Activated CD4-positive, alpha-beta T cell treated with anti-CD3 and anti-CD28 coated beads for 36 hours (primary cell): ENCODE measurements at regions not wholly inside any gene's neighbourhood (a gene's known extent, or its start where the extent isn't known, plus 50 kb on each side); places are given as distances from the start of the nearest gene placed in this dataset.

ENCODE experiments used
- ATAC-seq: fragments of 200-7000 bp; cut with Tn5 transposase; one replicate; pipeline ENCODE4 v1.10.0; 2021; ENCODE audit warnings: mild to moderate bottlenecking, moderate library complexity
- CTCF ChIA-PET: fragments of 350-600 bp; sonication (Branson Sonifier 250); formaldehyde crosslinking; loops from one replicate; lab custom pipeline; 2021; ENCODE audit warnings: antibody characterized with exemption; lab: Charles Lee
- POLR2A ChIA-PET: fragments of 350-600 bp; sonication (Branson Sonifier 250); formaldehyde crosslinking; loops from one replicate; lab custom pipeline; 2021; ENCODE audit warnings: antibody characterized with exemption, inconsistent platforms; lab: Charles Lee
- DNase-seq: peaks from one replicate; pipeline ENCODE4 v3.0.0-alpha.2; 2020
- H3K27ac Mint-ChIP-seq: one replicate; pipeline ENCODE4 v1.8.0; 2021; ENCODE audit warnings: mixed read lengths
- H3K27me3 Mint-ChIP-seq: one replicate; pipeline ENCODE4 v1.8.0; 2021; ENCODE audit warnings: mixed read lengths
- H3K36me3 Mint-ChIP-seq: one replicate; pipeline ENCODE4 v1.8.0; 2021; ENCODE audit warnings: low read depth, mixed read lengths
- H3K4me1 Mint-ChIP-seq: one replicate; pipeline ENCODE4 v1.8.0; 2021; ENCODE audit warnings: mixed read lengths
- H3K4me3 Mint-ChIP-seq: one replicate; pipeline ENCODE4 v1.8.0; 2021; ENCODE audit warnings: mild to moderate bottlenecking, moderate library complexity, mixed read lengths
- H3K9me3 Mint-ChIP-seq: one replicate; pipeline ENCODE4 v1.8.0; 2021; ENCODE audit warnings: low read depth, mixed read lengths
- intact Hi-C, 2 experiments: fragments of 100-400 bp; cut with DNase I in 1 of 2; cut with micrococcal nuclease in 1 of 2; formaldehyde crosslinking; loops; one replicate each; pipeline versions ENCODE4 v1.14.2 to v1.15.1; 2022 to 2024; cut with DNase I, micrococcal nuclease

DNA sequence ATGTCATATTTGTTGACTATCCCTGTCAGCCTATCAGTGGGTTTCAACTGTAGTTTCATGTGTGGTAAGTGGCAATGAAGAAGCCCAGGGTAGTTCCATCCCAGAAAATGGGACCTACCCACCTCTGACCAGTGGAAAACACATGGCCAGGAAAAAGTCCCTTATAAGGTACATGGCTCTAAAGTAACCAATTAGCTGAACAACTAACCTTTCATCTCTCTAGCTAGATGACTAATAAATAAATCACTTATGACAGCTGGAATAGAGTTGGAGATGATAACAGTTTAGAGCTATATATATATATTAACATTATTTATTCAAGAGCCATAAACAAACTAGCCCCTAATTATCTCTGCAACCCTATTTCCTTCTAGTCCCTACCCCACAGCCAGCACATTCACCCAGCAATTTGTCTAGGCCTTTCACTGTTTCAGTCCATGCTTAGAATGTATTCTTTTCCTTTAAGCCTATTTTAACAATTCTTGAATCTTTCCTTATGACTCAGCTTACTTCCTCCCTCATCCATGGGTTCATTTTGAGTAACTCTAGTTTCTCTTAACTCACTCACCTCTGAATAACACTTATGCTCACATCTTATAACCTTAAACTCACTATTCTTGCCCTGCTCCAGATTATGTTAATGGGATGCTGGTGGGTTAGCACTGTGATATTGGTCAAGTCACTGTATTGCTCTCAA, 83.7 kb downstream of the TNFSF18 start:
- no peak overlapping the region for H3K4me3 Mint-ChIP-seq
- intact Hi-C loops = loop anchor here (1.0 to 5.0 kb wide), 6 partner anchors 73 to 221 kb away; no protein-coding TSS in a partner anchor
- ChIA-PET POLR2A (interaction anchor here (0.7 to 1.0 kb wide), 3 partner anchors 72 to 1053 kb away, joined by 3 to 5 read pairs (median 3); no protein-coding TSS in a partner anchor), CTCF (interaction anchor here (1.3 to 1.9 kb wide), 2 partner anchors 222 to 225 kb away, joined by 4 to 10 read pairs; no protein-coding TSS in a partner anchor)
- peaks cover 2% of the 10 kb centered on the region for H3K27me3 Mint-ChIP-seq
- peak; percentile 8 for DNase-seq
- ATAC-seq = peak; percentile 84
- H3K27ac Mint-ChIP-seq = no peak overlapping the region
- no peaks in the 10 kb centered on the region for H3K36me3 Mint-ChIP-seq
- H3K4me1 Mint-ChIP-seq = peaks cover 17% of the 10 kb centered on the region
- no peaks in the 10 kb centered on the region for H3K9me3 Mint-ChIP-seq

DNA sequence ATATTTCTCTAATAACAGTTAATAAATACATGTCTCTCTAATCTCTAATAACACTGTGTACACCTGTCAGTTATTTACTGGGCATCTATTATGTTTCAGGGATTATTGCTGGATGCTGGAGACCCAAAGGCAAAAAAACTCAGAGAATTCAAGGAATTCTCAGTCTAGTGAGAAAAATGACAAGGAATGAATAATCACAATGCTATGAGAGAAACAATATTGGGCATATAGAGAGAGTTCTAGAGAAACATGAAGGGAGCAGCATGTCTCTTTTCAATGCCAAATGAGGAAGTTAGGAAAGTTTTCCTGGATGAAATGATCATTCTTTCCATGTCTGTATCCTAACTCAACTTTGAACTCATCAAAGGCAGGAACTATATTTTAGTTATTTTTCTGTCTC, 82.8 kb downstream of the TNFSF18 start:
- H3K9me3 Mint-ChIP-seq = no peaks in the 10 kb centered on the region
- POLR2A ChIA-PET = no interaction called here
- CTCF ChIA-PET = interaction anchor here (1.3 kb wide), 1 partner anchor 226 kb away, joined by 4 read pairs; no protein-coding TSS in a partner anchor
- no peak overlapping the region for H3K4me3 Mint-ChIP-seq
- DNase-seq (no peak), ATAC-seq (no peak)
- no peaks in the 10 kb centered on the region for H3K36me3 Mint-ChIP-seq
- intact Hi-C loops = loop anchor here (1.0 to 5.0 kb wide), 6 partner anchors 74 to 222 kb away; no protein-coding TSS in a partner anchor
- no peak overlapping the region for H3K27ac Mint-ChIP-seq
- H3K4me1 Mint-ChIP-seq = peaks cover 17% of the 10 kb centered on the region
- no peaks in the 10 kb centered on the region for H3K27me3 Mint-ChIP-seq

DNA sequence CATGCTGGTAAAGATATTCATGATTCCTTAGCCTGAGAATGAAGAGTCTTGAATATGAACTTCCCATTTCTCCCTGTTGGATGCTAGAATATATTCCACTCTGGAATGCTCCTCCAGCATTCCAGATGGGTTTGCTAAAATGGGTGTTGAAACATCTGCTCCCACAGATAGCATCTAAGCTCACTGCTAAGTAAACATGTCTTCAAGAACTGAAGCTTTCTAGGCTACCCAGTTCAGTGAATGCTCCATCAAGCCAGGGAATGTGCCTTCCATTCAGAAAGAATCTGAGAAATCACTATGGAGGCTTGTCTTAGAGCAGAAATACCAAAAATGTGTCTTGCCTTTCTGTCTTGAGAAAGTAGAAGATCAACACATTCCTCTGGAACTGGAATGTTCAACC, 81.1 kb downstream of the TNFSF18 start:
- Mint-ChIP-seq H3K27me3 (no peaks in the 10 kb centered on the region), H3K4me1 (peaks cover 17% of the 10 kb centered on the region), H3K36me3 (no peaks in the 10 kb centered on the region), H3K27ac (no peak overlapping the region), H3K9me3 (no peaks in the 10 kb centered on the region), H3K4me3 (no peak overlapping the region)
- ChIA-PET CTCF (no interaction called here), POLR2A (no interaction called here)
- DNase-seq (no peak), ATAC-seq (no peak)
- intact Hi-C loops = loop anchor here (5.0 kb wide), 2 partner anchors 77 to 222 kb away; no protein-coding TSS in a partner anchor

DNA sequence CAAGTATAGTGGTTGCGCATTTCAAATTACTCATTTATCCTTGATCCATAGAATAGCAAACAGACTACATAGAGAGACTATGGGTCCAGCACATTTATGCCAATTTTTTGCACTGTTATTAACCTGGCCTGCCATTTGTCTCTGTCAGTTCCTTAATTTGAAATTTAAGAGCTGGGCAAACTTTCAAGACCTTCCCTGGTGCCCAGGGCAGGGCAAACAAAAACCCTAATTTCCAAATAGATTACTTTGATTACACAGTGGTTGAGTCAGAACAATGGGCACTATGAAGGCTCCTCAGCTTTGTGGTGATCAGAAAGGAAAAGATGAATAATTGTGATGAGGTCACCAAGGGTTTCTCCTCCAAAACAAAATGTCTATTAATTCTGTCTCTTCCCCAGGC, 80.6 kb downstream of the TNFSF18 start:
- DNase-seq (no peak), ATAC-seq (peak; percentile 27)
- CTCF ChIA-PET = interaction anchor here (1.6 kb wide), 1 partner anchor 228 kb away, joined by 4 read pairs; no protein-coding TSS in a partner anchor
- H3K27me3 Mint-ChIP-seq = no peaks in the 10 kb centered on the region
- H3K4me3 Mint-ChIP-seq = no peak overlapping the region
- intact Hi-C loops = no loop called here
- no peaks in the 10 kb centered on the region for H3K9me3 Mint-ChIP-seq
- POLR2A ChIA-PET = no interaction called here
- no peak overlapping the region for H3K27ac Mint-ChIP-seq
- no peaks in the 10 kb centered on the region for H3K36me3 Mint-ChIP-seq
- peaks cover 17% of the 10 kb centered on the region for H3K4me1 Mint-ChIP-seq

DNA sequence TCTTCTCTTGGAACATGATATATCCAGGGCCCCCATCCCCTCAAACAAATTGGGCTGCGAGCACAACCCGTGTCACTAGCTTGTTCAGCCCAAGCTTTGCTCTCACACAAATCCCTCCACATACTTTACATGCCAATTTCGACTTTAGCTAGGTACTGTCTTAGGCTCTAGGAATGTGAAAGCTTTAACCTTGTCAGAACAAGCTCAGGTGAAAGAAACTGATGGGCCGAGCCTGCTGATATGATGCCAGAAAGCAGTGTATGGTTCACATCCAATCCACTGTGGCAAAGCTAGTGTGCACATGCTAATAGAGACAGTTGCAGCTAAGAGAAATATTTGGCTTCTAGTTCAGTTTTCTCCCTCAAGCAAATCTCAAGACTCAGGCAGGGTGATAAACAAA, 79.5 kb downstream of the TNFSF18 start:
- intact Hi-C loops = no loop called here
- H3K9me3 Mint-ChIP-seq = no peaks in the 10 kb centered on the region
- no peak overlapping the region for H3K4me3 Mint-ChIP-seq
- ChIA-PET CTCF (interaction anchor here (0.8 to 1.6 kb wide), 2 partner anchors 13 to 229 kb away, joined by 3 to 4 read pairs; no protein-coding TSS in a partner anchor), POLR2A (no interaction called here)
- no peak overlapping the region for H3K27ac Mint-ChIP-seq
- DNase-seq (no peak), ATAC-seq (no peak)
- peaks cover 17% of the 10 kb centered on the region for H3K4me1 Mint-ChIP-seq
- no peaks in the 10 kb centered on the region for H3K36me3 Mint-ChIP-seq
- no peaks in the 10 kb centered on the region for H3K27me3 Mint-ChIP-seq

DNA sequence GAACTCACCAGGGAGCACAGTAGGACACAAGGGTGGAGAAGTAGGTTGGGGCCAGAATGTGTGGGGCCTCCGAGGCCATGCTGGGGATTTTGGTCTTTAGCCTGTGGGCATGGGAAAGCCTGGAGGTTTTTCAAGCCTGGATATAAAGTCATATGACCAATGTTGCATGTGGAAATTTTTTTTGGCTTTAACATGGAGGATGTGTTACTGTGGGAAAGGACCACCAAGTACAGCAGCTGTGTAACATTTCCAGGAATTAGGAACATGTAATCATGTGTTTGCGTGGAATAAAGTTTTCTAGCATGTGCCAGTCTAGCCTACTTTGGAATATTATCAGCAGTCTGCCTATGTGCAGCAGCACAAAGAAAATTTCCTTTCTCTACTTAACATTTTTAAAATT, 78.5 kb downstream of the TNFSF18 start:
- DNase-seq (no peak), ATAC-seq (no peak)
- H3K36me3 Mint-ChIP-seq = no peaks in the 10 kb centered on the region
- H3K9me3 Mint-ChIP-seq = no peaks in the 10 kb centered on the region
- H3K27me3 Mint-ChIP-seq = no peaks in the 10 kb centered on the region
- intact Hi-C loops = no loop called here
- ChIA-PET CTCF (interaction anchor here (0.6 to 1.1 kb wide), 3 partner anchors 24 to 177 kb away, joined by 3 read pairs; no protein-coding TSS in a partner anchor), POLR2A (no interaction called here)
- no peak overlapping the region for H3K4me3 Mint-ChIP-seq
- H3K4me1 Mint-ChIP-seq = peaks cover 10% of the 10 kb centered on the region
- no peak overlapping the region for H3K27ac Mint-ChIP-seq

DNA sequence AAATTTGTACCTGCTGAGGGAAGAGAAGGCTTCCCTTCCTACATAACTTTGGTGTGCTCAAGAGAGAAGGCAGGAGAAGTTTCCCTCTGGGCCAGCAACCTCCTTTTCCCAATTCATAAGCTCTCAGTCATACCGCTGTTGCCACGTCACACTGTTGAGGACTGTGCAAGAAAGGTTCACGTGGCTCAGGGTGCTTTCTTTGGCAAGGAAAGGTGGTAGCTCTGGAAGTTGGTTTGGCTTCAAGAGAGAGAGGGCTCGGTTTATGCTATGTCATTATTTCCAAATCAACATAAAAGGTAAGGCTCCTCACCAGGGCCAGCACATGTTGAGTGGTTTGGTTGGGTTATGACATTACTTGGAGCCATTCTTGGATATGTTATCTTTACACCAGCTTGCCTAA, 77.3 kb downstream of the TNFSF18 start:
- ChIA-PET CTCF (interaction anchor here (0.7 to 0.8 kb wide), 2 partner anchors 9 to 174 kb away, joined by 3 read pairs; no protein-coding TSS in a partner anchor), POLR2A (no interaction called here)
- no peak overlapping the region for H3K4me3 Mint-ChIP-seq
- no peak for ATAC-seq
- no peak for DNase-seq
- intact Hi-C loops = no loop called here
- no peak overlapping the region for H3K27ac Mint-ChIP-seq
- H3K4me1 Mint-ChIP-seq = peaks cover 5% of the 10 kb centered on the region
- no peaks in the 10 kb centered on the region for H3K36me3 Mint-ChIP-seq
- no peaks in the 10 kb centered on the region for H3K9me3 Mint-ChIP-seq
- H3K27me3 Mint-ChIP-seq = no peaks in the 10 kb centered on the region

DNA sequence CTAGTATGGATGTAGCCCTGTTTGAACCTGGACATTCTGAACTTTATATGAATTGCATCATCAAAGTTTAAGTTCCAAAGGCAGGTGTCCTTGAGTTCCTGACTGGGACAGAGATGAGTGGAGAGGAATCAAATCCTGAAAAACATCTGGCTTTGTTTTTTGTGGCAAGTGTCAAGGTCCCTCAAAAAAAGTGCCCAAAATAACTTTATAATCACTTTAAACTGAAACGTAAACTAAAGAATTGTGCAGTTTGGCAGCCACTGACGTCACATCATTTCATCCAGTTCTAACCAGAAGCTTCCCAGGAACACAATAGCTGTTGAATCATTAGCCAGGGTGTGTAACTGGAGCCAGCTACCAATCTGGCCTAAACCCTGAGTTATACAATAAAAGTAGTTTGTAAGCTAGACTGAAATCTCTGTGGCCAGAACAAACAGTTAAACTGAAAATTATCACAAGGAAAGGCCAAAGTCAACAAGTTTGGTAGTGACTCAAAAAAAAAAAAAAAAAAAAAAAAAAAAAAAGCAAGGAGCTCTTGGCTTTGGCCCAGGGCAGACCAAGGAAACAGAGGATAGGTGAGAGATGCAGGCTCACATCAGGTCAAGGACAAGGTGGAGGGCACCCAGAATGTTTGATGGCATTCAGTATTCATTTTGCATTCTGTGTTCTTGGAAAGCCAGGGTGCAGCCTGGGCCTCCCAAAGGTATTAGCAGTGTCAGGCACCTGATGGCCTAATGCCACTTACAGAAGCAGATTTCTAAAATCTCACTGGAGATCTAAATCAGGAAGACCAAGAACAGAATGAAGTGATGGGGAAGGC, 74.3 kb downstream of the TNFSF18 start:
- ChIA-PET POLR2A (no interaction called here), CTCF (no interaction called here)
- ATAC-seq (no peak), DNase-seq (no peak)
- Mint-ChIP-seq H3K9me3 (no peaks in the 10 kb centered on the region), H3K27me3 (no peaks in the 10 kb centered on the region), H3K4me3 (no peak overlapping the region), H3K27ac (no peak overlapping the region), H3K4me1 (no peaks in the 10 kb centered on the region), H3K36me3 (no peaks in the 10 kb centered on the region)
- intact Hi-C loops = no loop called here

DNA sequence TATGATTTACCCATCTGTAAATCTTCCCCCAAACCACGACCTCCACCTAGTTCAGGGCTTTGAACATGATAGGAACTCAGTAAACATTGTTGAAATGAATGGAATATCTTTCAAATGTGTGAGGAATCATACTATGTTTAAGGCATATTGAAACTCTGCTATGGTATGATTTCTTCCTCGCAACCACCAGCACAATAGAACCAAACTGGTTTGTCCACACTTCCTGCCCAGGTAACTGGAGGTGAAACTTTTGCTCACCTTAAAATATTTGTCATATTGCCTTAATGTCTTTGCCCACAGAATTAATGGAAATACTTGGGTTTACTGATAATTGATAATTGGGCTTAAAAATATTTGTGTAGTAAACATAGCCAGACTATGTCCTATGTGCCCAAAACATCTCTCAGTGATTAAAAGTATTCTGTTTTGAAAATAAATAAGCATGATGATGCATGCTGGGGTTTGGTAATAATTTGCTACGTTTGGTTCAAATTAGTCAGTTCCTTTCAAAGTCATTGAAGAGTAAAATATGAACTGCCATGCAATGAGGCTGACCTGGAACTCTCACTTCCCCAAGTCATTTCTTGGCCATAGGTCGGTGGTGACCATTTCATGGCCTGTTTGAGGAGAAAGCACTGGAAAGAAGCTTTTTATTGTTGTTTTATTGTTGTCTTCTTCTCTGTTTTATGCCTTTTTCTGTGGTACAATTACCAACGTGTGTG, 73.3 kb downstream of the TNFSF18 start:
- intact Hi-C loops = no loop called here
- H3K4me1 Mint-ChIP-seq = no peaks in the 10 kb centered on the region
- DNase-seq = no peak
- ChIA-PET POLR2A (no interaction called here), CTCF (no interaction called here)
- H3K27ac Mint-ChIP-seq = no peak overlapping the region
- H3K9me3 Mint-ChIP-seq = no peaks in the 10 kb centered on the region
- no peak for ATAC-seq
- H3K4me3 Mint-ChIP-seq = no peak overlapping the region
- no peaks in the 10 kb centered on the region for H3K36me3 Mint-ChIP-seq
- H3K27me3 Mint-ChIP-seq = no peaks in the 10 kb centered on the region

DNA sequence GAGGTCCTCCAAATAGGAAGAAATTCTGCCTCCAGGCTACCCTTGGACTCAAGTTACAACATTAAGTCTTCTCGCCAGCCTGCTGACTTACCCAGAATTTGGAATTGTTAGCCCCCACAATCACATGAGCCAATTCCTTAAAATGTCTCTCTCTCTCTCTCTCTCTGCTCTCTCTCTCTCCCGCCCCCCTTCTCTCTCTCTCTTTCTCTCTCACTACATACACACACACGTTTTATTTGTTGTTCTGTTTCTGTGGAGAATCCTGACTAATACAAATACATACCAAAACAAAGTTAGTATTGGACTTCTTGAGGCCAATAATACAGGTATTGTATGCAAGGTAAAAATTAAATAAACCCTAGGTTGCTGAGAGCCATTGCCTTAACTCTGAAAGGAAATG, 72.1 kb downstream of the TNFSF18 start:
- intact Hi-C loops = no loop called here

DNA sequence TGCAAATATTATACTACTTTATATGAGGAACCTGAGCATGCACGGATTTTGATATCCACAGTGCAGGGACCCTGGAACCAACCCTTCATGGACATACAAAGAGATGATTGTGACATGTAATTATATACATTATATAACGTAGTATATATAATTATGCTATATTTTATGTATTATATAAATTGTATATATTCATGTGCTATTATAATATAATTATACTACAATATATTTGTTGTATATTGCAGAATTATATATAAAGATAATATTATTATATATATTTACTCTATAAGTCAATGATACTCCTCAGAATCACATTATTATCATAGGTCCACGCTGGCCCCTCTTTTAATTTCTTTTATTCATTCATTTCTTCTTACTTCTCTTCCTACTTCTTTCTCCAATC, 70.9 kb downstream of the TNFSF18 start:
- no peaks in the 10 kb centered on the region for H3K9me3 Mint-ChIP-seq
- ATAC-seq (no peak), DNase-seq (no peak)
- ChIA-PET CTCF (no interaction called here), POLR2A (no interaction called here)
- H3K27ac Mint-ChIP-seq = no peak overlapping the region
- no peaks in the 10 kb centered on the region for H3K36me3 Mint-ChIP-seq
- intact Hi-C loops = no loop called here
- no peaks in the 10 kb centered on the region for H3K27me3 Mint-ChIP-seq
- H3K4me1 Mint-ChIP-seq = no peaks in the 10 kb centered on the region
- no peak overlapping the region for H3K4me3 Mint-ChIP-seq

More for the DNA sequence above, 72.1 kb downstream of the TNFSF18 start:
- Mint-ChIP-seq H3K4me3 (no peak overlapping the region), H3K27me3 (no peaks in the 10 kb centered on the region), H3K36me3 (no peaks in the 10 kb centered on the region), H3K9me3 (no peaks in the 10 kb centered on the region), H3K27ac (no peak overlapping the region), H3K4me1 (no peaks in the 10 kb centered on the region)
- ATAC-seq (no peak), DNase-seq (no peak)
- ChIA-PET CTCF (interaction anchor here (0.6 kb wide), 1 partner anchor 200 kb away, joined by 4 read pairs; no protein-coding TSS in a partner anchor), POLR2A (no interaction called here)
